Left forelimb (tissue), 1 donor: ENCODE measurements at regions not wholly inside any gene's neighbourhood (a gene's known extent, or its start where the extent isn't known, plus 50 kb on each side); places are given as distances from the start of the nearest gene placed in this dataset.
"Not testable (repeated sequence)": the region's sequence is repeated elsewhere in the genome, so short reads cannot be mapped to it uniquely, and the experiment has no call there.

Experiments
- DNase-seq: peaks from one replicate; pipeline ENCODE4 v3.0.0-alpha.2; 2018; ENCODE audit warnings: low spot score

DNA sequence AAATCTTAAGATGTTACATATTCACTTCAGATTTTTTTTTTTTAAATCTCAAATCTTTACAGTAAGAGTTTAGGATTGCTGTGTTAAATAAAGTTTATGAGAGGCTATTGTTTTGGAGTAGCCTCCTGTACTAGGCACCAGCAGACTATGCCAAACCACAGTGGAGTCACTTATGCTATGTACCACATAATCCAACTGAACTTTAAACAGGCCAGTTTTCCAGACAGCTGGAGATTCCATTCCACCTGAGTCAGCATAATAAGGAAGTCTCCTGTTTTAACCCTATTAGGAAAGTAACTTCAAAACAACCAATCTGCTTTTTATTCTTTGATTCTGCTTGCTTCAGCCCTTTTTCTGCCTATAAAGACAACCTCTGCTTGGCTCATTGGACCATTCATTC, 205.2 kb downstream of the CSNK1G3 start:
- no peak for DNase-seq

DNA sequence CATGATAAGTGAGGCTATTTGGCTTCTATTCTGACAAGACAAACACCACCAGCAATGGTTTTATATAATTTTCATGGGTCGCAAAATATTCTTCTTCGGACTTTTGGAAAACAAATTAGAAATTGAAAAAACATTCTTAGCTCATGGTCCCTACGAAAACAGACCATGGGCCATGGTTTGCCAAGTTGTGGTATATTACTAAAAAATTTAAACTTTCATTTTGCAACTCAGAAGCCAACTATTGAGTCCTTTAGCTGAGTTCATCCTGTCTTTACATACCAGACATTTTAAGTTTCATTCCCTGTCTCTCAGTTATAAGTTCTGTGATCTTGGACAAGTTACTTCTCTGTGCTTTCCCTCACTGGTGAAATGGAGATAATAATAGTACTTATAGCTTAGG, 198.1 kb downstream of the CSNK1G3 start:
- no peak for DNase-seq

DNA sequence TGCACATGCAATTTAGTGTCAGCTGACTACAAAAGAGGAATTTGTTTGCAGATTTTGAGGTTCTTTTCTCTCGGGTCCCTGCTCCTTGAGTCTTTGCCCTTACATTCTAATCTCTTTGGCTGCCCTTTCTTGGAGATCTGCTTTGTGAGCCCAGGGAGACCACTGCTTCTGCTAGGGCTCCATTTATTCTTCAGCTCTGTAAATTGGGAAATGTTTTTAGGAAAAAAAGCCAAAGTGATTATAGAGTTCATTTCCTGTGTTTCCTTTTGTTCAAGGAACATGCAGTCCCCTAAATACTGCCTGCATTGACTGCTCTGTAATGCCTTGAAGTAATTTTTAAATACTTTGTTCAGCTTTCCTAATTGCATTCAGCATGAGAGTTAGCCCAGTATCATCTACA, 197.4 kb downstream of the CSNK1G3 start:
- no peak for DNase-seq

DNA sequence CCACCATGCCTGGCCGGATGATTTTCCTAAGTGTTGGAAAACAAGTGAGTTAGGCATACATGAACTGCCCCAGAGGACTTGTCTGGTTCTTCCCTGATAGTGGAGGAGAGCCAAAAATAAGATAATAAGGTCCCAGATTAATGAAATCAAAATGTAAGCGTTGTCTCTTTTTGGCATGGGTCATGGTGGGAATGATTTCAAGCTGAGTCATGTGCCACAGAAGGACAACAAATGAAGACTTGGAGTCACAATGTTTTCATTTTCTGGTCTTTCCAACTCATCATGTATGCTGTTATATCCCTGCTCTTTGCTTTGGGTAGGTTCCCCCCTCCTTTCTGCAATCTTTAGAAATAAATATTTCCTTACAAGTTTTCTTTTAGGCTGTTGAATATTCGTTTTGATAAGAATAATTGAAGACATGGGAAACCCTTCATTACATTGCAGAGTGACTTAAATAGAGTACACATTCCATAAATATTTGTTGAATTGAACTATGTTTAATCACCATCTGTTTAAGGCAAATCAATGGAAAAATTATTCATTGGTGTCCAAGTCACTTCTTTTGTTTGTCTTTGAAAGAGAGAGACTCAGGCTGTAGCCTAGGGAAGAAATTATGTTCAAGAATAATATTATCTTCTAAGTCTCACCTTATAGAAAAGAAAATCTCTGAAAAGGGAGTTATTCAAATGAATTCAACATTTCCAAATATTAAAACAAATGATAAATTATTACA, 196.3 kb downstream of the CSNK1G3 start:
- no peak for DNase-seq

DNA sequence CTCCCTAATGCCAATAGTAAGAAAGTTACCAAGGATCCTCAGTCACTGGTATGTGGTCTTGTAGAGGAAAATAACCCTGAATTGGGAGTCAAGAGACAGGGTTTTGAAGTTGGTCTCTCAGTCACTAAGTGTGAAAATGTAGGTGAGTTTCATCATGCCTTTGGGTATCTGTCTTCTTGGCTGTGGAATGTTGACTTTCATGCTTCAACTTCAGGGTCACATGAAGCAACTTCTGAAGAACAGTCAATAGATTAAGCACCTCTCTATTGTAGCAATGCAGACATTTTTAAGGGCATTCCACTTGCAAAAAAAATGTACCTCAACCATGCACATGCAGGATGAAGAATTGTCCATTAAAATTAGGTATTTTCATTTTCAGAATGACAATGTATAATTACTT, 194.6 kb downstream of the CSNK1G3 start:
- DNase-seq, result no peak

DNA sequence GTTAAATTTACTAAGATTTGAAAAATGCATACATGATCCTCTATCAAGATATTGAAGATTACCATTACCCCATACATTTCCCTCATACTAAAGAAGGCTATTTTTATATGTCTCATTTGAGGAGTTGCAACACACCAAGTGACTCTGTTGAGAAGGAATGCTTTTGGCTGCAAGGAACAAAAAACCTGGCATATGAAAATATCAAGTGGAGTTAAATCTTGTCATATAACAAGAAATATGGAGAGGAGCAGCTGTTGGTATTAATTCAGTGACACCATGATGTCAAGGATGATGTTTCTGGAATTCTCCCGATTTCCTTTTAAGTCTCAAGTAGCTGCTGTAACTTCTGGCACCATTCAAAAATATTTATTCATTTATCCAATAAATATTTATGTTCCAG, 193.8 kb downstream of the CSNK1G3 start:
- no peak for DNase-seq

DNA sequence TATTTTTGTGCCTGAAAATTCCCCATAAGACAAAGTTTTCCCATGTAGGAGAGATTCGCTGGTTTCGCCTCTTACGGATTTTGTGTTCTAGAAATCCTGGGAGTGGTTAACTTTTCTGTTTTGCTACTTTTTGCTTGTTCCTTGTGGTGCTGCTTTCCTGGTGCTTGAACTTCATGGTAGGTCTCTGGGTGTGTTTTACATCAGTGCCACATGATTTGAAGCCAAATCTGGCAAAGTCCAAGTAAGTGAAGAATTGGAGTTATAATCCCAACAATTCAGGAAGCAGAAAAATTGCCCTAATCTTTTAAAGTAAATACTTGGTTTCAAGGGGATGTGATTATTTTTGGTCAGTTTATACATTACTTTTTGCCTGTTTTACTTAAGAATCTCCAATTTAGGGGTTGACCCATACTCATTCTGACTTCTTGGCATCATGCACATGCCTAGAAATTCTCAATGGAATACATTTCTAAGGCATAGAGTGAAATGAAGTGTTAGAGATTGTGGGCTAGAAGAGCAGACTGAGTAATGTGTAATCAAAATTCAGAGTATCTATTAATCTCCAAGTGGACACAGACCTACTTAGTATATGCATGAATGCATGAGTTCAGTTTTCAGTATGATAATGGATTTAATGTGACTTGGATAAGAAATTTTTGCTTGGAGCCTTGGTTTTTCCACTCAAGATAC, 189.7 kb downstream of the CSNK1G3 start:
- no peak for DNase-seq

DNA sequence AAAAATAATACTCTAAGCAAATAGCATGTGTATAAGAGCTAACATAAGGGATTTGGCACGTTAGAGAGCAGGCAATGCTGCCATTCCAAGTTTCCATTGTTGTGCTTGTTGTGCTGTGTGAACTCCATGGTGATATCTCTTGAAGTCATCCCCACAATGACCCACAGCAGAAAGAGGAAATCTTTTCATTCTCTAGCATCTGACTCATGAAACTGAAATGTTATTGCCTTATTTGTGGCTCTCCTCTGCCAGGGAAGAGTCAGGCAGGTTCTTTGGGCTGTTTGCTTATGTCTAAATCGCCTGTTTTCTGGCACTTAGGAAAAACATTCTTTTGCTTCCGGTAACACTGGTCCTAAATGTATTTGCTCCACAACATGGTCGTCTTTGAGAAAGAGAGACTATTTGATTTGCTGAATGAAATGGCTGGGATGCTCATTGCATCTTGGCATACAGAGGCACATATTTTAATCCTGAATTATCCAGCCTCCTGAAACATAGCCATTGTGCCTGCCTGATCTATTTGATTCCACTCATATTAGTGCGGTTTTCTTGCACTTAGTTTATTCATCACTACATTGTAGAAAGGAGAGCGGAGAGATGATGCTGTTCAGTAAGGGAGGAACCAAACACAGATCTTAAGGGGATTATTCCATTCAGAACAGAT, 188.8 kb downstream of the CSNK1G3 start:
- DNase-seq, result no peak

DNA sequence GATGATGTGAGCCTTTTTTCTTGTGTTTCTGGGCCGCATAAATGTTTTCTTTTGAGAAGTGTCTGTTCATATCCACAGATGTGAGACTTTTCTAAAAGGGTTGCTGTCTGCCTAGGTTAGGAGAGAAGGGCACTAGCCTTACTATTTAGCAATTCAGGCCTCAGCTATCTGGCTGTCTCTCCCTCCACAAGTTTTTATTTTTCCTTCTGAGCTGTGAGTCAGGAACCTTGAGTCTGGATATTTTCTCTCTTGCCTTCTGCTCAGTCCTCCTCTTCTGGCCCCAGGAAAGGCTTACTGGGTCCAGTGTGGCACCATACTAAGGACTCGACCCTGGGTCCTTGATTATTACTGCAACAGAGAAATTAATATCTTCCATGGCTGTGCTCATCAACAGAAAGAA, 187.6 kb downstream of the CSNK1G3 start:
- DNase-seq, result no peak

DNA sequence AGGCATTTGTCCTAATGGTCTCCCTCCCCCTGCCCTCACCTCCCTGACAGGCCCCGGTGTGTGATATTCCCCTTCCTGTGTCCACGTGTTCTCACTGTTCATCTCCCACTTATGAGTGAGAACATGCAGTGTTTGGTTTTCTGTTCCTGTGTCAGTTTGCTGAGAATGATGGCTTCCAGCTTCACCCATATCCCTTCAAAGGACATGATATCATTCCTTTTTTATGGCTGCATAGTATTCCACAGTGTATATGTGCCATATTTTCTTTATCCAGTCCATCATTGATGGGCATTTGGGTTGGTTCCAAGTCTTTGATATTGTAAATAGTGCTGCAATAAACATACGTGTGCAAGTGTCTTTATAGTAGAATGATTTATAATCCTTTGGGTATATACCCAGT, 187.0 kb downstream of the CSNK1G3 start:
- not testable (repeated sequence) for DNase-seq

DNA sequence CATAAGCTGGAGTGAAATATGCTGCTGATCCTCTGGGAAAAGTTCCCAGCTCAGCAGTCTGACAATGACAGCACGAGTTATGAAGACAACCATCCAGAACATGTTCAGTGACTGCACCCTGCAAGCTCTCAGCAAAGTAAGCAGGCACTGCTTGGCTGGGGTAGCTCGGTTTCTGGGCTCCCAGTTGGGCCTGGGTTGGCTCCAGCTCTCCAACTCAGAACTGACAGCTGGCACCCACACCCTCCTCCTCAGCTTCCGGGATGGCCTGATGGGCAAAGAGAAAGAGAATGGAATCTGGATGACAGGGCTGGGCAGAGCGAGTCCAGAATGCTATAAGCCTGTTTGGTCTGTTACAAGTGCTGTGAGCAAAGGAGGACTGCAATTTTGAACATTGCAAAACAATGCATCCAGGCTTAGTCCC, 185.0 kb downstream of the CSNK1G3 start:
- DNase-seq, result peak; percentile 73

DNA sequence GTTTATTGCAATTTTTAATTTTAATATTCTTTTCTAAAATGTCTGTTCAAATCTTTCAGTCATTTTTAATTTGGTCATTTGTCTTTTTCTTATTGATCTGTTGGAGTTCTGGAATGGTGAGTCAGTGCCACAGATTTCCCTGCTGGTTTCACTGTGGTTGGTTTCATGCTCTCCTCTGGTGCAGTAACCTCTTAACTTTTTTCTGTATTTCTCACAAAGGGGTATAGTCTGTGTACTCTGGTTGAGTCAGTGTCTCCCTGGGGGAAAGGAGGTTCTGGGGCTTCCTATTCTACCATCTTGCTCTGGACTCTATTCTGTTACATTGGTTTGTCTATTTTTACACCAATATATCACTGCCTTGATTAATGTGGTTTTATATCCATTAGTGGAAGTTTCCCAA, 178.8 kb downstream of the CSNK1G3 start:
- no peak for DNase-seq

DNA sequence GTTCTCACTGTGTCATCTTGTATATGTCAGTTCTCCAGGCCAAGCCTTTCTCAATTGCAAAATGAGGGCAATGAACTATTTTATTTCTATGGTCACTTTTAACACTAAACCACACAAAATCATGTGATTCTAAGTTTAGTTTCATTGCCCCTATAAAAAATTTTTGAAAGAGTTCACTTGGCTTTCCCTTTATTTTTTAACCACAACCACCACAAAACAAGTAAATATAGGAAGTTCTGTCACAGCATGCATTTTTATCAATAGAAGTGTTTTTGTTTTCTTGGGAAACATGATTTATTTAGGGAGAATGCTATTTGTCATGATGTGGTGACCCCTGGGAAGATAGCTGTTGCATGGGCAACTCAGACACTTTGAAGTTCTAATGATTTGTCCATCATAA, 169.1 kb downstream of the CSNK1G3 start:
- no peak for DNase-seq

DNA sequence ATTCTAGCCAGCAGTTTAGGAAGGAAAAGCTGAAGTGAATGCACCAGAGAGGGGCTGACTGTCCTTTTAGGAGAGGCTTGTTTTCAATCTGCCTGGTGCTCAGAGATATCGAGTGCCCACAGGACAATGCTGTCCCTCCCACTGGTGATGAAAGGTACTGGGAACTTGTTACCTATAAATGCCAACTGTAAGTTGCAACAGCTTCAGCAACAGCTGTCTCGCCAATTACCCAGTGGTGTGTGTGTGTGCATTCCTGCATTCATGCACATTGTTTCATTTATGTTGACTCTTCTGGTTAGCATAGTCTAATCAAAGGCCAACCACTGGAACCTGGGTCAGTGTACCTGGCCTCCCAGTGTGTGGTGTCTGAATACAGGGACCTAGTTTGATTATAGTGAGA, 161.1 kb downstream of the CSNK1G3 start:
- no peak for DNase-seq

DNA sequence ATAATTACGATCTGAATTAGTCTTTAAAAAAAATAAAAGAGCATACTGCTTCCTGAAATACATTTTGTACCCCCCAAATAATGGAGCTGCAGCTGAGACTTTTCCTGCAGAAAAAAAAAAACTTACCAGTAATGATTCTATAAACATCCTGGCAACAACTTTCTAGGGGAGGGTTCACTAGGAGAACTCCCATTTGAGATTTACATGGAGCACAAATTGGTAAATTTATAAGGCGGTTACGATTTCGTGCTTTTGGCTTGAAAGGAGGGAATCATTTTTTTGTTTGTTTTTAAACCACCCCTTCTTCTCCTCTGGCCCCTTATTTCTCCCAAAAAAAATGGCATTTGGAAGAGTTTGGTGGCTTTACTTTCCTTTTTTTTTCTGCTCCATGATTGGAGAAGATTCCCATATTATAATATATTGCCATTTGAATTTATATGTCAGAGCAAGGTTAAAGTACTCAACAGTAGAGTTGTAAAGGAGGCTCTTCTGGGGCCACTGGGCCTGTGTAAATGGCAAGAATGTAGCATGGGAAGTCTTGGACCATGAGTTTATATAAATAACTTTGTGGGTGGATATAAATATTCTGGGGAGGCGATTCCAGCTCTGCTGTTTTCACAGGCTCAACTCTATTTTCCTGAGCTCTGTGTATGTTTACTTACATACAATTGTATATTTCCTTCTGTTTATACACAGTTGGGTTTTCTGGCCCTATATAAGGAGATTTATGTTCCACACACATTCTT, 159.9 kb downstream of the CSNK1G3 start:
- no peak for DNase-seq

DNA sequence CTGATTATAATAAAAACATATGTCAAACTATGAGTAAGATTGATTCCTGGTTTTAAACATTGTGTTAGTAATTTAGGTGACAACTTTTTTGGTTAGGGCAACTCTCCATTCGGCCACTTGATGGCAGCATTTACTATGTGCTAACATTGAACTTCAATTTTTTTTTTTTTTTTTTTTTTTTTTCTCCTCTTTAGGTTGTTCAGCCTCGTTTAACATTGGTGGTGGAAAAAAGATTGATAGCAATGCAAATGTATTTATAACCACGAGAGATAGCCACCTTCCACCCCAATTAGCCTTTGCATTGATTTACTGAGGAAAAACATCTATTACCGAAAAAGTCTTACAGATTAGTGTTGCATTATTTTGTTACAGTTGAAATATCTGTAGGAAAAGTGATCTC, 159.1 kb downstream of the CSNK1G3 start:
- DNase-seq, result no peak
